ENCODE measurements at regions not wholly inside any gene's neighbourhood (a gene's known extent, or its start where the extent isn't known, plus 50 kb on each side); places are given as distances from the start of the nearest gene placed in this dataset.

GRCh38 chr15:73001840-73002239, 50.4 kb upstream of the NEO1 start:
- intact Hi-C loops (cut with micrococcal nuclease) = no loop called here
- Mint-ChIP-seq H3K4me1 (ENCODE audit: low read depth) (no peaks in the 10 kb centered on the region), H3K27me3 (peaks cover 6% of the 10 kb centered on the region), H3K36me3 (ENCODE audit: low read depth) (no peaks in the 10 kb centered on the region), H3K27ac (no peak overlapping the region), H3K9me3 (no peaks in the 10 kb centered on the region), H3K4me3 (no peak overlapping the region)
- ATAC-seq = no peak
- DNase-seq = no peak
- TF ChIP-seq CTCF (IDR thresholded peaks at IDR 0.05) = no peak
- ChIA-PET CTCF (no interaction called here), POLR2A (no interaction called here)

- DNase-seq = no peak
- TF ChIP-seq CTCF (IDR thresholded peaks at IDR 0.05) = no peak
- POLR2A ChIA-PET = no interaction called here
- Mint-ChIP-seq H3K27me3 (peaks cover 5% of the 10 kb centered on the region), H3K9me3 (no peaks in the 10 kb centered on the region), H3K27ac (no peak overlapping the region), H3K4me3 (no peak overlapping the region), H3K4me1 (ENCODE audit: low read depth) (no peaks in the 10 kb centered on the region), H3K36me3 (ENCODE audit: low read depth) (no peaks in the 10 kb centered on the region)
- intact Hi-C loops (cut with micrococcal nuclease) = no loop called here
- CTCF ChIA-PET = no interaction called here
- ATAC-seq = no peak
Measured at GRCh38 chr15:73000293-73000692, 52.0 kb upstream of the NEO1 start.

DNA sequence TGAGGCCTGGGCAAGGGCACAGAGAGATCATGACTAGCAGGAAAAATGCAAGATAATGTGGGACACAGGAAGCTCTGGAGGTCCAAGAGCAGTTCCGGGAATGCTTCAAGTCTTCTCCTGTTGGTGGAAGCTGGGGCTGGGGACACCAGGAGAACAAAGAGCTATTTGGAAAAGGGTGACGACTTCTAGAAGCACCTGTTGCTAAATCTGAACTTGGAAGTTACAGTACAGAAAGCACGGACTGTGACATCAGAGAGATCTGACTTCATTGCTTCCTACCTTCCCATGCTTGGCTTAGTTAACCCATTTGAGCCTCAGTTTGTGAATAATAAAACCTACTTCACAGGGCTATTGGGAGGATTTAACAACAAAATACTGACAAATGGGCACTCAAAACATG, 52.7 kb upstream of the NEO1 start:
- CTCF ChIA-PET = no interaction called here
- Mint-ChIP-seq H3K36me3 (ENCODE audit: low read depth) (no peaks in the 10 kb centered on the region), H3K4me1 (ENCODE audit: low read depth) (no peaks in the 10 kb centered on the region), H3K9me3 (no peaks in the 10 kb centered on the region), H3K4me3 (no peak overlapping the region), H3K27me3 (peaks cover 5% of the 10 kb centered on the region), H3K27ac (no peak overlapping the region)
- intact Hi-C loops (cut with micrococcal nuclease) = no loop called here
- POLR2A ChIA-PET = no interaction called here
- TF ChIP-seq CTCF (IDR thresholded peaks at IDR 0.05) = no peak
- DNase-seq = no peak
- ATAC-seq = no peak

- H3K27ac Mint-ChIP-seq = no peak overlapping the region
- ChIA-PET POLR2A (no interaction called here), CTCF (no interaction called here)
- DNase-seq = no peak
- intact Hi-C loops (cut with micrococcal nuclease) = no loop called here
- H3K36me3 Mint-ChIP-seq (ENCODE audit: low read depth) = no peaks in the 10 kb centered on the region
- ATAC-seq = no peak
- no peaks in the 10 kb centered on the region for H3K9me3 Mint-ChIP-seq
- no peak overlapping the region for H3K4me3 Mint-ChIP-seq
- peaks cover 5% of the 10 kb centered on the region for H3K27me3 Mint-ChIP-seq
- no peak for TF ChIP-seq CTCF (IDR thresholded peaks at IDR 0.05)
- no peaks in the 10 kb centered on the region for H3K4me1 Mint-ChIP-seq (ENCODE audit: low read depth)
Measured at GRCh38 chr15:72998681-72999466, 53.4 kb upstream of the NEO1 start.

GRCh38 chr15:72998226-72998625, 54.0 kb upstream of the NEO1 start:
- intact Hi-C loops (cut with micrococcal nuclease) = no loop called here
- no peak for ATAC-seq
- H3K27me3 Mint-ChIP-seq = peaks cover 5% of the 10 kb centered on the region
- no peaks in the 10 kb centered on the region for H3K9me3 Mint-ChIP-seq
- ChIA-PET POLR2A (no interaction called here), CTCF (no interaction called here)
- DNase-seq = no peak
- H3K27ac Mint-ChIP-seq = no peak overlapping the region
- H3K4me1 Mint-ChIP-seq (ENCODE audit: low read depth) = no peaks in the 10 kb centered on the region
- no peak for TF ChIP-seq CTCF (IDR thresholded peaks at IDR 0.05)
- no peak overlapping the region for H3K4me3 Mint-ChIP-seq
- H3K36me3 Mint-ChIP-seq (ENCODE audit: low read depth) = no peaks in the 10 kb centered on the region

Measured in activated CD8-positive, alpha-beta T cell treated with anti-CD3 and anti-CD28 coated beads for 36 hours (primary cell).